ACC112 (cell line): ENCODE measurements at regions not wholly inside any gene's neighbourhood (a gene's known extent, or its start where the extent isn't known, plus 50 kb on each side); places are given as distances from the start of the nearest gene placed in this dataset.

Source experiments
- H2AFZ ChIP-seq: fragments of 200-600 bp; sonication (generic); one replicate; pipeline ENCODE4 v1.6.0; 2017; ENCODE audit warnings: antibody characterized with exemption, low read length; ENCODE audit not compliant: unreplicated experiment
- H3K27ac ChIP-seq: fragments of 200-600 bp; sonication (generic); 2 replicates; pipeline ENCODE4 v1.5.1; 2014; ENCODE audit warnings: low read depth, mild to moderate bottlenecking, antibody characterized with exemption, low read length, moderate library complexity
- H3K27me3 ChIP-seq: fragments of 200-600 bp; sonication (generic); 2 replicates; pipeline ENCODE4 v1.6.1; 2014; ENCODE audit warnings: mild to moderate bottlenecking, antibody characterized with exemption, low read length, moderate library complexity, mixed read lengths; ENCODE audit not compliant: insufficient read depth
- H3K36me3 ChIP-seq: fragments of 200-600 bp; sonication (generic); 2 replicates; pipeline ENCODE4 v1.6.1; 2016; ENCODE audit warnings: mild to moderate bottlenecking, antibody characterized with exemption, low read length, moderate library complexity, mixed read lengths; ENCODE audit not compliant: insufficient read depth
- H3K4me1 ChIP-seq: fragments of 200-600 bp; sonication (generic); one replicate; pipeline ENCODE4 v1.6.1; 2016; ENCODE audit warnings: low read length, mixed read lengths; ENCODE audit not compliant: insufficient read depth, unreplicated experiment, control insufficient read depth
- H3K4me3 ChIP-seq: fragments of 200-600 bp; sonication (generic); 2 replicates; pipeline ENCODE4 v1.5.1; 2014; ENCODE audit warnings: mild to moderate bottlenecking, low read depth, low read length
- H3K79me2 ChIP-seq: fragments of 200-600 bp; sonication (generic); one replicate; pipeline ENCODE4 v1.6.0; 2016; ENCODE audit warnings: low read length; ENCODE audit not compliant: control insufficient read depth, unreplicated experiment, insufficient read depth

GRCh38 chr20:47860049-47860830 lies 75.0 kb upstream of the SULF2 start:
- Histone ChIP-seq H3K36me3 (no peaks in the 10 kb centered on the region), H3K4me3 (no peak overlapping the region), H3K27ac (no peak overlapping the region), H2AFZ (no peak overlapping the region), H3K27me3 (peaks cover 44% of the 10 kb centered on the region), H3K79me2 (no peaks in the 10 kb centered on the region), H3K4me1 (no peaks in the 10 kb centered on the region)

GRCh38 chr20:47859278-47859677 lies 74.0 kb upstream of the SULF2 start:
- Histone ChIP-seq H3K79me2 (no peaks in the 10 kb centered on the region), H3K27ac (no peak overlapping the region), H3K27me3 (peaks cover 38% of the 10 kb centered on the region; the same call in 1 of the 2 replicates), H3K4me1 (no peaks in the 10 kb centered on the region), H2AFZ (no peak overlapping the region), H3K4me3 (no peak overlapping the region), H3K36me3 (no peaks in the 10 kb centered on the region)

- Histone ChIP-seq H3K36me3 (no peaks in the 10 kb centered on the region), H3K27me3 (peaks cover 29% of the 10 kb centered on the region; the same call in 1 of the 2 replicates), H3K79me2 (no peaks in the 10 kb centered on the region), H3K27ac (no peak overlapping the region), H3K4me1 (no peaks in the 10 kb centered on the region), H2AFZ (no peak overlapping the region), H3K4me3 (no peak overlapping the region)
Observed at GRCh38 chr20:47857569-47858464, 72.5 kb upstream of the SULF2 start.

GRCh38 chr20:47857187-47857568 lies 71.9 kb upstream of the SULF2 start:
- Histone ChIP-seq H3K27ac (no peak overlapping the region), H3K27me3 (peaks cover 24% of the 10 kb centered on the region; the same call in 1 of the 2 replicates), H3K4me1 (no peaks in the 10 kb centered on the region), H2AFZ (no peak overlapping the region), H3K4me3 (no peak overlapping the region), H3K79me2 (no peaks in the 10 kb centered on the region), H3K36me3 (no peaks in the 10 kb centered on the region)

GRCh38 chr20:47855799-47856198 lies 70.5 kb upstream of the SULF2 start:
- H3K4me1 ChIP-seq: no peaks in the 10 kb centered on the region
- H3K79me2 ChIP-seq: no peaks in the 10 kb centered on the region
- no peak overlapping the region for H3K4me3 ChIP-seq
- H3K36me3 ChIP-seq: no peaks in the 10 kb centered on the region
- no peak overlapping the region for H2AFZ ChIP-seq
- no peak overlapping the region for H3K27ac ChIP-seq
- H3K27me3 ChIP-seq: peaks cover 22% of the 10 kb centered on the region; the same call in 1 of the 2 replicates

- H3K27ac ChIP-seq: no peak overlapping the region
- no peaks in the 10 kb centered on the region for H3K79me2 ChIP-seq
- no peaks in the 10 kb centered on the region for H3K4me1 ChIP-seq
- no peak overlapping the region for H3K4me3 ChIP-seq
- H2AFZ ChIP-seq: no peak overlapping the region
- no peaks in the 10 kb centered on the region for H3K36me3 ChIP-seq
- peaks cover 17% of the 10 kb centered on the region; the same call in 1 of the 2 replicates for H3K27me3 ChIP-seq
Observed at GRCh38 chr20:47854687-47855212, 69.5 kb upstream of the SULF2 start.

- Histone ChIP-seq H3K79me2 (no peaks in the 10 kb centered on the region), H3K36me3 (no peaks in the 10 kb centered on the region), H3K27me3 (peaks cover 3% of the 10 kb centered on the region; the same call in 1 of the 2 replicates), H3K4me3 (no peak overlapping the region), H3K27ac (no peak overlapping the region), H3K4me1 (no peaks in the 10 kb centered on the region), H2AFZ (no peak overlapping the region)
Observed at GRCh38 chr20:47851774-47852173, 66.5 kb upstream of the SULF2 start.

- Histone ChIP-seq H3K27me3 (peaks cover 6% of the 10 kb centered on the region; the same call in 1 of the 2 replicates), H3K79me2 (no peaks in the 10 kb centered on the region), H3K27ac (no peak overlapping the region), H3K4me1 (no peaks in the 10 kb centered on the region), H3K36me3 (no peaks in the 10 kb centered on the region), H2AFZ (no peak overlapping the region), H3K4me3 (no peak overlapping the region)
Observed at GRCh38 chr20:47850146-47850545, 64.9 kb upstream of the SULF2 start.

- Histone ChIP-seq H3K27ac (no peak overlapping the region), H3K36me3 (no peaks in the 10 kb centered on the region), H3K4me3 (no peak overlapping the region), H2AFZ (no peak overlapping the region), H3K27me3 (peaks cover 6% of the 10 kb centered on the region; the same call in 1 of the 2 replicates), H3K4me1 (no peaks in the 10 kb centered on the region), H3K79me2 (no peaks in the 10 kb centered on the region)
Observed at GRCh38 chr20:47849596-47849995, 64.3 kb upstream of the SULF2 start.

GRCh38 chr20:47849006-47849405 lies 63.7 kb upstream of the SULF2 start:
- H3K27ac ChIP-seq: no peak overlapping the region
- H3K36me3 ChIP-seq: no peaks in the 10 kb centered on the region
- no peak overlapping the region for H3K4me3 ChIP-seq
- H2AFZ ChIP-seq: no peak overlapping the region
- no peaks in the 10 kb centered on the region for H3K4me1 ChIP-seq
- no peaks in the 10 kb centered on the region for H3K79me2 ChIP-seq
- peaks cover 6% of the 10 kb centered on the region; the same call in 1 of the 2 replicates for H3K27me3 ChIP-seq
